ENCODE measurements at regions not wholly inside any gene's neighbourhood (a gene's known extent, or its start where the extent isn't known, plus 50 kb on each side); places are given as distances from the start of the nearest gene placed in this dataset.

- Histone ChIP-seq H3K4me2 (ENCODE audit: low read depth, low read length, poor library complexity, severe bottlenecking) (no peak overlapping the region), H3K4me3 (ENCODE audit: insufficient read depth, low read length, poor library complexity, severe bottlenecking) (no peak overlapping the region), H3F3A (ENCODE audit: insufficient read depth) (no peaks in the 10 kb centered on the region)
Observed at GRCh38 chr4:174405923-174406322, 116.4 kb downstream of the HPGD start.

GRCh38 chr4:174404677-174405076 lies 117.6 kb downstream of the HPGD start:
- H3K27me3 ChIP-seq (ENCODE audit: low read length) = no peaks in the 10 kb centered on the region
- H3K9ac ChIP-seq (ENCODE audit: low read length) = no peak overlapping the region
- no peaks in the 10 kb centered on the region for H4K20me1 ChIP-seq (ENCODE audit: low read depth, low read length)
- no peaks in the 10 kb centered on the region for H3K9me3 ChIP-seq (ENCODE audit: insufficient read depth, low read length)
- H3K4me2 ChIP-seq (ENCODE audit: low read depth, low read length, poor library complexity, severe bottlenecking) = no peak overlapping the region
- H3K9me2 ChIP-seq (replicated peaks; ENCODE audit: insufficient read depth, low read length) = no peaks in the 10 kb centered on the region
- no peak overlapping the region for H3K4me3 ChIP-seq (ENCODE audit: insufficient read depth, low read length, poor library complexity, severe bottlenecking)
- TF ChIP-seq CTCF (IDR thresholded peaks at IDR 0.05; ENCODE audit: insufficient read depth, low read length, poor library complexity, severe bottlenecking) = no peak
- TF ChIP-seq EZH2phosphoT487 (conservative IDR thresholded peaks at IDR 0.05; ENCODE audit: low read length) = no peak
- H3K36me3 ChIP-seq (ENCODE audit: low read length) = no peaks in the 10 kb centered on the region
- H2AFZ ChIP-seq (ENCODE audit: low read depth, low read length, severe bottlenecking) = no peak overlapping the region
- H3F3A ChIP-seq (ENCODE audit: insufficient read depth) = no peaks in the 10 kb centered on the region
- no peak overlapping the region for H3K27ac ChIP-seq (ENCODE audit: low read depth, low read length)
- H3K79me2 ChIP-seq (ENCODE audit: insufficient read depth, low read length) = no peaks in the 10 kb centered on the region

More at GRCh38 chr4:174405923-174406322, 116.4 kb downstream of the HPGD start:
- H4K20me1 ChIP-seq (ENCODE audit: low read depth, low read length) = no peaks in the 10 kb centered on the region
- no peaks in the 10 kb centered on the region for H3K79me2 ChIP-seq (ENCODE audit: insufficient read depth, low read length)
- no peaks in the 10 kb centered on the region for H3K27me3 ChIP-seq (ENCODE audit: low read length)
- no peaks in the 10 kb centered on the region for H3K36me3 ChIP-seq (ENCODE audit: low read length)
- no peak for TF ChIP-seq EZH2phosphoT487 (conservative IDR thresholded peaks at IDR 0.05; ENCODE audit: low read length)
- no peak for TF ChIP-seq CTCF (IDR thresholded peaks at IDR 0.05; ENCODE audit: insufficient read depth, low read length, poor library complexity, severe bottlenecking)
- H3K27ac ChIP-seq (ENCODE audit: low read depth, low read length) = no peak overlapping the region
- no peaks in the 10 kb centered on the region for H3K9me2 ChIP-seq (replicated peaks; ENCODE audit: insufficient read depth, low read length)
- no peak overlapping the region for H3K9ac ChIP-seq (ENCODE audit: low read length)
- H2AFZ ChIP-seq (ENCODE audit: low read depth, low read length, severe bottlenecking) = no peak overlapping the region
- no peaks in the 10 kb centered on the region for H3K9me3 ChIP-seq (ENCODE audit: insufficient read depth, low read length)

- H2AFZ ChIP-seq (ENCODE audit: low read depth, low read length, severe bottlenecking) = no peak overlapping the region
- H3K79me2 ChIP-seq (ENCODE audit: insufficient read depth, low read length) = no peaks in the 10 kb centered on the region
Observed at GRCh38 chr4:174403177-174403543, 119.1 kb downstream of the HPGD start.

More at GRCh38 chr4:174403177-174403543, 119.1 kb downstream of the HPGD start:
- H3K27me3 ChIP-seq (ENCODE audit: low read length) = no peaks in the 10 kb centered on the region
- H3K9me3 ChIP-seq (ENCODE audit: insufficient read depth, low read length) = no peaks in the 10 kb centered on the region
- no peaks in the 10 kb centered on the region for H3F3A ChIP-seq (ENCODE audit: insufficient read depth)
- no peak overlapping the region for H3K9ac ChIP-seq (ENCODE audit: low read length)
- TF ChIP-seq EZH2phosphoT487 (conservative IDR thresholded peaks at IDR 0.05; ENCODE audit: low read length) (no peak), CTCF (IDR thresholded peaks at IDR 0.05; ENCODE audit: insufficient read depth, low read length, poor library complexity, severe bottlenecking) (no peak)
- no peaks in the 10 kb centered on the region for H3K36me3 ChIP-seq (ENCODE audit: low read length)
- H3K4me2 ChIP-seq (ENCODE audit: low read depth, low read length, poor library complexity, severe bottlenecking) = no peak overlapping the region
- H3K4me3 ChIP-seq (ENCODE audit: insufficient read depth, low read length, poor library complexity, severe bottlenecking) = no peak overlapping the region
- H3K27ac ChIP-seq (ENCODE audit: low read depth, low read length) = no peak overlapping the region
- H4K20me1 ChIP-seq (ENCODE audit: low read depth, low read length) = no peaks in the 10 kb centered on the region
- H3K9me2 ChIP-seq (replicated peaks; ENCODE audit: insufficient read depth, low read length) = no peaks in the 10 kb centered on the region

Measured in SU-DHL-6 (cell line).